GM20431 (cell line): ENCODE measurements at regions not wholly inside any gene's neighbourhood (a gene's known extent, or its start where the extent isn't known, plus 50 kb on each side); places are given as distances from the start of the nearest gene placed in this dataset.

Experiments used
- in situ Hi-C: fragments of 300-500 bp; cut with MseI, MboI; formaldehyde crosslinking; loops from one replicate; pipeline ENCODE4 v1.15.0; 2020; ENCODE audit warnings: low sequenced_read_pairs; ENCODE audit not compliant: unreplicated experiment

GRCh38 chr6:87879132-87879861 lies 168.3 kb upstream of the SPACA1 start:
- in situ Hi-C loops = no loop called here

DNA sequence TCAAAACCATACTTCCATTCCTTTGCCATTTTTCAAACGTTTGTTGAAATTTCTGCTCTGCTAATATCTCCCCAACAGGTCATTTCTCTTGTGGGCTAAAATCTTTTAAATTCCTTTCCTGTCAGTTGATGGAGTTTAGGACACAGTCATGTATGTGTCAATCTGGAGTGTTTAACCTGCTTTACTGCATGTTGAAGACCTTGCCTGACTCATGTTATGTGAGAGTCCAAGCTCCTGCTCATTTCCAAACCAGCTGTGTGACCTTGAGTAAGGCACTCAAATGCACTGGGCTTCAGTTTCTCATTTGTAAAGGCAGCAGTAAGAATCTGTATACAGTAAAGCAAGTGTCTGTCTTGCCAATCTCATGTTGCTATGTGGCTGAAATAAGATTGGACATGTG lies 171.9 kb upstream of the SPACA1 start:
- in situ Hi-C loops = no loop called here

- in situ Hi-C loops = no loop called here
These were observed 171.5 kb upstream of the AKIRIN2 start for GRCh38 chr6:87873556-87873955.

DNA sequence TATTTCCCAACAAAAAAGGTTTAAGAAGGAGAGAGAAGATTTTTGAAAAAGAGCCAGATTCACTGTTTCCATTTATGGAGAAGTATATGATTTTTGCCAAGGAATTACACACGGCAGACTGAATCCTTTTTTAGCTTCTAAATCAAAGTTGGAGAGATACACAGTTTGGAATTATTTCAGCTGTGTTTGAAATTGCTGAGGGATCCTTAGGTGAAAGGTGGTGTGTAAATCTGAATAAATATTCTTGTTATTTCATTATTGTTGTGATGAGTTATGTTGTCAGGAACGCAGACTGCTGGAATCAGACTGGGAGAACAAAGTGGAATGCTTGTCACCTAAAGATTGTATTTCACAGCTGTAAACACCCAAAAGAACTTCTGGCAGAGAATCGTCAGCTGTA lies 168.5 kb upstream of the AKIRIN2 start:
- in situ Hi-C loops = no loop called here

GRCh38 chr6:87869064-87869905 lies 167.3 kb upstream of the AKIRIN2 start:
- in situ Hi-C loops = no loop called here

DNA sequence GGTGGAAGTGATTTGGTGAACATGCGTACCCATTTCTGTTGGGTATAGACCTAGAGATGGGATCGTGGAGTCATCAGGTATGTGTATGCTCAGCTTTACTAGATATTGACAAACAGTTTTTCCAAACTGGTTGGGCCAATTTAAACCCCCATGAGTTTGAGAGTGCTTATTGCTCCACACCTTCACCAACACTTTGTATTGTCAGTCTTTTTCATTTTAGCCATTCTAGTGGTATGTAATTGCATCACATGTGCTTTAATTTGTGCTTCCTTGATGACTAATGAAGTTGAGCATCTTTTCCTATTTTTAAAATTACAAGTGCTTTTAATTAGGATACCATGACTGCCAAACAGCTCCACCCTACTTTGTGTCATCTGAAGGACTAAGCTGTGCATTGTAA lies 158.9 kb upstream of the AKIRIN2 start:
- in situ Hi-C loops = no loop called here

DNA sequence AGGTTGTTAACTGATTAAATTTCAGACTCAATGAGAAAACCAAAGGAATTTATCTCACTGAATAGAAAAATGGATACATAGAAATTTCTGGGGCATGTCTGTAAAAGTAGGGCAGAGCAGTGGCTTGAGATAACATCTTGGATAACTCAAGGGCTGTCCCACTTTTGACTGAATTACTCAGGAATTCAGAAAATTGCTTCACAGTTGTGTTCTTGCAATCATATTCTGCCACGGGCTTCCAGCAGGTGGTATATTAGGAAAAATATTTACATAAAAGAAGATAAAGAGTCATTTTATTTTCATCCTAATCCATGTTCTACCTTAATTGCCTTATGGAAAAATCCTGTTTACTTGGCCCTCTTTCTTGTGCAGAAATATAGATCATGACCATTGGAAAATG lies 156.4 kb upstream of the AKIRIN2 start:
- in situ Hi-C loops = no loop called here

- in situ Hi-C loops = no loop called here
These were observed 149.8 kb upstream of the AKIRIN2 start for GRCh38 chr6:87851674-87852299.

DNA sequence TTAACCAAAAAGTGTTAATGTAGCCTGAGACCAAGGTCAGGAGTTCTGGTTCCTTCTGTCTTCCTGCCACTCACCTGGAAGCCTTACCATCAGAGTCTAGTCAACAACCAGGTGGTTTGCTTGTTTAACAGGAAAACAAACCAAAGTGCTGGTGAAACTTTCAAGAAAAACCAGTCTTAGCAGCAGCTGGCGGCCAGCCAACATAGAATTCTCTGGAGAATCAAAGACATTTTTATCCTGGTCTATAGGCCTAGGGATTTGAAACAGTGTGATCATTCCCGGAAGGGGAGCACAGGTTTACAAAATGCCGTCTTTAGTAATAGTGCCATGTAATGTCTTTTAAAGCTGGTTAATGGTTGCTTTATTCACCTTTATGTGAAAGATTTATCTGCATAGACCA lies 146.6 kb upstream of the AKIRIN2 start:
- in situ Hi-C loops = no loop called here

- in situ Hi-C loops = no loop called here
These were observed 145.8 kb upstream of the AKIRIN2 start for GRCh38 chr6:87847830-87848210.

GRCh38 chr6:87847135-87847829 lies 145.2 kb upstream of the AKIRIN2 start:
- in situ Hi-C loops = no loop called here

DNA sequence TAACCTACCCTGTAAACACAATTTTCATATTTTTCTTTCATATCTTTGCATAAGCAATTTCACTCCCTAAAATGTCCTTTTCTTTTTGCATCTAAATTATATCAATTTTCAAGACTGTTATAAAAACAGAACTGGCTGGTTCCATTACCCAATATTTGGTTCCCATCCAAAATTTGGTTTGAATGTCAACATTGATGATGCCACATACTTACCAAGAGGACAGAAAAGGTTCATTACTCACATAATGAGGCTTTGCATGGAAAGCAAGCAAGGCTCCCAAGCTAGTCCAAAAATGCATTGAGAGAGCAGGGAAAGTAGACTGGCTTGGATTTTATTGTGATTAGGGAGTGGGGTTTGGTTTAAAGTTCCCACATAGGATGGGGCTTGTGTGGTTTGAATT lies 144.4 kb upstream of the AKIRIN2 start:
- in situ Hi-C loops = no loop called here

- in situ Hi-C loops = no loop called here
These were observed 138.3 kb upstream of the AKIRIN2 start for GRCh38 chr6:87840324-87840723.

DNA sequence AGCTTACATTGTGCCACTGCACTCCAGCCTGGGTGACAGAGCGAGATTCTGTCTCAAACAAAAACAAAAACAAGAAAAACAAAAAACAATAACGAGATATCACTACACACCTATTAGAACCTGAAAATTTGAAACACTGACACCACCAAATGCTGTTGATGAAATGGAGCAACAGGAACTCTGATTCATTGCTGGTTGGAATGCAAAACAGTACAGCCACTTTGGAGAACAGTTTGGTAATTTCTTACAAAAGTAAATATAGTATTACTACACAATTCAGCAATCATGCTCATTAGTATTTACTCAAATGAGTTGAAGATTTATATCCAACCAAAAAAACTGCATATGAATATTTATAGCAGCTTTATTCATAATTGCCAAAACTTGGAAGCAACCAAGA lies 135.8 kb upstream of the AKIRIN2 start:
- in situ Hi-C loops = no loop called here

DNA sequence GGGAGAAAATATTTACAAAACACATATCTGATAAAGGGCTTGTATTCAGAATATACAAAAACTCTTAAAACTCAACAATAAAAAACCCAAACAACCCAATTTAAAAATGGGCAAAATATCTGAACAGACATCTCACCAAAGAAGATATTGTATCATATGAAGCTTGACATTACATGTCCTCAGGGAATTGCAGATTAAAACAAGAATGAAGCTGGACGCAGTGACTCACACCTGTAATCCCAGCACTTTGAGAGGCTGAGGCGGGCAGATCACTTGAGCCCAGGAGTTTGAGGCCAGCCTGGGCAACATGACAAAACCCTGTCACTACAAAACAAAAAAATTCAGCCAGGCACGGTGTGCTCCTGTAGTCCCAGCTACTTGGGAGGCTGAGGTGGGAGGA lies 135.4 kb upstream of the AKIRIN2 start:
- in situ Hi-C loops = no loop called here

DNA sequence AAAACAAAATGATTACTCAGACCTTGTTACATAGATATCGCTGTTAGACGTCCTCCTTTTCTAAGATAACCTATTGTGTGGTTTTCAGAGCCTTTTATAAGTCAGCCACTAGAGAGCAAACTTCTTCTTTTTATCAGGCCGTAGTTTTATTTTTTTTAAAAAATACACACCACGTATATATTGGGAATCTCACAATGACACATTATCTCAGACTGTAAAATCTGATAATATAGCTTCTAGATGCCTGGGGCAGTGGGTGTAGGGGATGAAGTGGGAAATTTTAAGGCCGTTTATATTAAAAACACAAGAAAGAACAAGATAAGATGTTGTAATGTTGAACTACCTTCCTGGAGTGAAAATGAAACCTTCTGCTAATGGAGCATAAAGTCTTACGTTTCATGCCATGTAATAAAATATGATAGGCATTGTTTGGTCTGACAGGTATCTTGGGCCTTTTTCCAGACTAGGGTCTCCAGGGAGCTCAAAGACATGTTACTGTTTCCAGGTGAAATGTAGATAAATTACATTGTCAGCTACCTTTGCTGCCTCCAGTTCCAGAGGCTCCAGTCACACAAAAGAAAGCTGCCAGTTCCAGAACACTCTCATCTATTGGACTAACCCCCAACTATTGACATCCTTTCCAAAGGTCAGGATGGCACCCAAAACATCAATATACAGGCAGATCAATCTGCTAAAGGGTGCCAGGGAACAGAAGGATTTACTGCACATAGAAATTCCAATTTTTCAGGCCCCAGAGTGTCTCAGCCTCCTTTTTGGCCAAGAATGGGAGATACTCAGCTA lies 130.2 kb upstream of the AKIRIN2 start:
- in situ Hi-C loops = no loop called here

- in situ Hi-C loops = no loop called here
These were observed 128.9 kb upstream of the AKIRIN2 start for GRCh38 chr6:87830907-87831306.

DNA sequence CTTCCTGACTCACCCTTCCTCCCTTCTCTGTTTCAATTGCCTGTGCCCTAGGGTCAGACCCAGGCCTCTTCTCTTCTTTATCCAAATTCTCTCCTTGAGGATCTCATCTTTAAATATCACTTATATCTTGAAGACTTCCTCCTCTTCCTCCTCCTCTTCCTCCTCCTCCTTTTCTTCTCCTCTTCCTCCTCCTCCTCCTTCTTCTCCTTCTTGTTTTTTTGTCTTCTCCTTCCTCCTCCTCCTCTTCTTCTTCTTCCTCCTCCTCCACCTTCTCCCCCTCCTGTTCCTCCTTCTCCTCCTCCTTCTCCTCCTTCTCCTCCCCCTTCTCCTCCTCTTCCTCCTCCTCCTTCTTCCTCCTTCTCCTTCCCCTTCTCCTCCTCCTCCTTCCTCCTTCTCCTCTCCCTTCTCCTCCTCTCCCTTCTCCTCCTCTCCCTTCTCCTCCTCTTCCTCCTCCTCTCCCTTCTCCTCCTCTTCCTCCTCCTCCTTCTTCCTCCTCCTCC lies 127.6 kb upstream of the AKIRIN2 start:
- in situ Hi-C loops = no loop called here

- in situ Hi-C loops = no loop called here
These were observed 126.0 kb upstream of the AKIRIN2 start for GRCh38 chr6:87828044-87828443.

GRCh38 chr6:87827346-87827745 lies 125.3 kb upstream of the AKIRIN2 start:
- in situ Hi-C loops = no loop called here
